Fibroblast of mammary gland (primary cell): ENCODE measurements at regions not wholly inside any gene's neighbourhood (a gene's known extent, or its start where the extent isn't known, plus 50 kb on each side); places are given as distances from the start of the nearest gene placed in this dataset.

Source experiments
- DNase-seq: peaks from one replicate; pipeline ENCODE4 v3.0.0-alpha.2; 2010; ENCODE audit warnings: low read depth
- H3K4me3 ChIP-seq: 2 replicates; pipeline ENCODE4 v1.5.1; 2011; ENCODE audit warnings: low read depth, mild to moderate bottlenecking, low read length, moderate library complexity; ENCODE audit not compliant: control insufficient read depth
- TF ChIP-seq, protein P1 (sequence below): conservative IDR thresholded peaks from 2 replicates; pipeline ENCODE4 v1.5.1; 2011; ENCODE audit warnings: low read depth, low read length, inconsistent platforms; ENCODE audit not compliant: control insufficient read depth, insufficient read depth

DNA sequence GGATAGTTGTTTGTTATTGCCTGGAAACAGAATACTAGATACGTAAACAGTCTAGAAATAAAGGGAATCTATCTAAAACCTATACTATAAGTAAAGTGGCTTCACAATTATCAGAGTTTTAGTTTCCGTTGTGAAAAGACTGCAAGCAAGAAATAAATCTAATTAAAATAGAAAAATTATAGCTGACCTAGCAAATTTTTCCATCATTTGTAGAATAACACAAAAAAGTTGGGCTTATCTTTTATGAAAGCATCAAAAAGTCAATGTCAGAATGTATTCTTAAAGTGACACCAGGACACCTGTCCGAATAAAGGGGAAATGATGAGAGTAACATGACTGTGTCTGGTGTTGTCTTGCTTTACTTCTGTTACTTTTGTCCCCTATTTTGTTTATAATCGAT lies 1248.9 kb upstream of the MIR17HG start:
- TF ChIP-seq, protein P1, sequence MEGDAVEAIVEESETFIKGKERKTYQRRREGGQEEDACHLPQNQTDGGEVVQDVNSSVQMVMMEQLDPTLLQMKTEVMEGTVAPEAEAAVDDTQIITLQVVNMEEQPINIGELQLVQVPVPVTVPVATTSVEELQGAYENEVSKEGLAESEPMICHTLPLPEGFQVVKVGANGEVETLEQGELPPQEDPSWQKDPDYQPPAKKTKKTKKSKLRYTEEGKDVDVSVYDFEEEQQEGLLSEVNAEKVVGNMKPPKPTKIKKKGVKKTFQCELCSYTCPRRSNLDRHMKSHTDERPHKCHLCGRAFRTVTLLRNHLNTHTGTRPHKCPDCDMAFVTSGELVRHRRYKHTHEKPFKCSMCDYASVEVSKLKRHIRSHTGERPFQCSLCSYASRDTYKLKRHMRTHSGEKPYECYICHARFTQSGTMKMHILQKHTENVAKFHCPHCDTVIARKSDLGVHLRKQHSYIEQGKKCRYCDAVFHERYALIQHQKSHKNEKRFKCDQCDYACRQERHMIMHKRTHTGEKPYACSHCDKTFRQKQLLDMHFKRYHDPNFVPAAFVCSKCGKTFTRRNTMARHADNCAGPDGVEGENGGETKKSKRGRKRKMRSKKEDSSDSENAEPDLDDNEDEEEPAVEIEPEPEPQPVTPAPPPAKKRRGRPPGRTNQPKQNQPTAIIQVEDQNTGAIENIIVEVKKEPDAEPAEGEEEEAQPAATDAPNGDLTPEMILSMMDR = no peak
- DNase-seq = no peak

GRCh38 chr13:90099847-90100246 lies 1247.6 kb upstream of the MIR17HG start:
- DNase-seq = no peak
- TF ChIP-seq, protein P1 = no peak
- H3K4me3 ChIP-seq = no peak overlapping the region

More for the DNA sequence above, 1248.9 kb upstream of the MIR17HG start:
- H3K4me3 ChIP-seq = no peak overlapping the region

GRCh38 chr13:90103099-90103784 lies 1244.2 kb upstream of the MIR17HG start:
- TF ChIP-seq, protein P1 = no peak
- DNase-seq = no peak

GRCh38 chr13:90104764-90105163 lies 1242.7 kb upstream of the MIR17HG start:
- no peak for DNase-seq
- TF ChIP-seq, protein P1 = no peak
- H3K4me3 ChIP-seq = no peak overlapping the region

More at GRCh38 chr13:90103099-90103784, 1244.2 kb upstream of the MIR17HG start:
- no peak overlapping the region for H3K4me3 ChIP-seq

- peak; percentile 25 for DNase-seq
- TF ChIP-seq, protein P1 = no peak
- H3K4me3 ChIP-seq = no peak overlapping the region
These were observed 1242.2 kb upstream of the MIR17HG start for GRCh38 chr13:90105276-90105675.

DNA sequence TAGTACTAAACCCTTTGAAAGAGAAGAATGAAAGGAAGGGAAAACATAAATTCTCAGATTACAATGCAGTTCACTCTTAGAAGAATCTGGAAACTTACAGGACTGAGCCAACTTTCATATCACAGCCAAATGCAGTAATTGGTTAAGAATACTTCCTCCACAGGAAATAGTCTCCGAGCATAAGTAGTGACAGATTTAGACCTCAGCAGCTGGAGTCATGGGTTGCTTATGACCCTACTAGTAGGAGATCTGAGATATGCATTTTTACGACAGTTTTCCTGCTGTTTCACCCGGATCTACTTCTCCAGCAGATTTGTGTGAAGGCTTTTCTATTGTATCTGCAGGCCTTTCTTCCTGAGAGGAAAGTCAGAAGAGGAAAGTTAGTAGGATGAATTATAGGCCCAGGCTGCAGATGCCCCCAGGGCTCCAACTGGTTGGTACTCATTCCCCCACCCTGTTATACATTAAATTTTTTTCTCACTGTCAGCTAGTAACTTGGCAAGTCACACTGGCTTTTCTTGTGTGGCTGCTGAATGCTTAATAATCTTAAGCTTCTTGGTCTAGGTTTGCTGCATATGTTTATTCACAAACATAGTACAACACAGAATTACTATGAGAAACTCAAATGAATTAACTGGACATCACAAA lies 1241.5 kb upstream of the MIR17HG start:
- peak; percentile 7 for DNase-seq
- no peak overlapping the region for H3K4me3 ChIP-seq
- TF ChIP-seq, protein P1 = no peak
